ENCODE measurements at regions not wholly inside any gene's neighbourhood (a gene's known extent, or its start where the extent isn't known, plus 50 kb on each side); places are given as distances from the start of the nearest gene placed in this dataset.

- peaks cover 13% of the 10 kb centered on the region for H3K4me1 ChIP-seq (ENCODE audit: control insufficient read depth, insufficient read depth, low read length)
- no peak overlapping the region for H3K4me3 ChIP-seq (ENCODE audit: low read depth, low read length)
- H3K27me3 ChIP-seq (ENCODE audit: control insufficient read depth, insufficient read depth, low read length): no peaks in the 10 kb centered on the region
- H3K9ac ChIP-seq (ENCODE audit: low read depth, low read length): no peak overlapping the region
- no peaks in the 10 kb centered on the region for H3K9me3 ChIP-seq (ENCODE audit: control insufficient read depth, insufficient read depth, low read length)
- H3K36me3 ChIP-seq (ENCODE audit: control insufficient read depth, insufficient read depth, low read length): no peaks in the 10 kb centered on the region
Measured at GRCh38 chr9:7542126-7542525, 257.5 kb downstream of the DMAC1 start.

DNA sequence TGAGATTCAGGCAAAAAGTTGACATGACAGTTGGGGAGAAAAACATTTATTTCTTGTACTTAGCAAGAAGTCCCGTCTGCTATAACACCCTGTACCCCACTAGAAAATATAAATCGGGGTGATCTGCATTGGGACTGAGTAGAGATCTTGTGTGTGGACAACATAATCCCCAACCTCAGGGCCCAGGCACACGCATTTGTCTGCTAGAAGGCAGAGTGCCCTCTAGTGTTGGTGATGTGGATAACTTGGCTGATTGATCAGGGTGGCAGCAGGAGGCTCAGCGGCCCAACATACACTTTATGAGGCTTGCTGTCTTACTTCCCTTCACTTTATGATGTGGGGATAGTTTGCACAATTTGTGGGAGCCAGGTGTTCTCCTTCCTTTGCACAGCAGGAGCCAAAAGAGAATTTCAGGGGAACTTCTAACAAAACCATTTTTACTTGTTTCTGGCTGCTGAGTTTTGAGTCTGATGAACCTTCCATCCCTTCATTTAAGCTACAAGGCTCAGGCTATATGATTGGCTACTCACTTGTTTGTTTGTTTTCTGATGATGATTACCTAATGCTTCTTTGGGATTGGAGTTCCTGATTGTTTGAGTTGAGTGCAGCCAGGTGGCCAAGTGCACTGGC, 263.2 kb downstream of the DMAC1 start:
- Histone ChIP-seq H3K9me3 (ENCODE audit: control insufficient read depth, insufficient read depth, low read length) (no peaks in the 10 kb centered on the region), H3K4me1 (ENCODE audit: control insufficient read depth, insufficient read depth, low read length) (peaks cover 3% of the 10 kb centered on the region), H3K4me3 (ENCODE audit: low read depth, low read length) (no peak overlapping the region), H3K27me3 (ENCODE audit: control insufficient read depth, insufficient read depth, low read length) (no peaks in the 10 kb centered on the region), H3K36me3 (ENCODE audit: control insufficient read depth, insufficient read depth, low read length) (no peaks in the 10 kb centered on the region), H3K9ac (ENCODE audit: low read depth, low read length) (no peak overlapping the region)

DNA sequence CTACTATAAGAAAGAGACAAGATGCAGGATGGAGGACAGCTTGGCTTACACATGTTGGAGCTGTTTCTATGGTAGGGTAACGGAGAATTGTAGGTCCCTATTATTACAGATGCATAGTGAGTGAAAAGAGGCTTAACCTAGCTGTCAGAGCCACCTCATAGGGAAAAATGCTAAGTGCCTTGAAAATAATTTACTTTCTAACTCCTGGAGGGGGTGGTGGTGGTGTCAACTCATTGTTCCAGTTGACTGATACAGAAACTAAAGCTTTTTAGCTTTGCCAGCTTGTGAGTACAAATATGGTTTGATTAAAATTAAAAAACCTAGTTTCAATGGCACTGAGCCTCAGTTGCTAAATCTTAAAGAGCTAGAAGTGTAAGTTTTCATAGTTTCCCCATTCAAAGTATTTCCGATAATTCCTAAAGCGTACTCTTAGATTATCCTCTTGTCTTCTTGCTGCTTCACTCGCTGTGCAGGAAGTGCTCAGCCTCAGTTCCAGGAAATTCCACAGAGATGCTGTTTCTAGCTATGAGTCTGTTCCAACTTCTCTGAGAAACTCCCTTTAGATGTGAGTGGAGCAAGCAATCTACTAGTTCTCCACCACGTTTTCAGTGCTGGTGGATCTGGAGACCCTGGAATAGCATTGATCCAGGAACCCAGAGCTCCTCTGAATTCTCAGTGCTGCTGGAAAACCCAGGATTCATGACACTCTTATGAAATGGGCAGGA, 265.2 kb downstream of the DMAC1 start:
- no peak overlapping the region for H3K4me3 ChIP-seq (ENCODE audit: low read depth, low read length)
- H3K36me3 ChIP-seq (ENCODE audit: control insufficient read depth, insufficient read depth, low read length): no peaks in the 10 kb centered on the region
- peaks cover 3% of the 10 kb centered on the region for H3K4me1 ChIP-seq (ENCODE audit: control insufficient read depth, insufficient read depth, low read length)
- H3K9ac ChIP-seq (ENCODE audit: low read depth, low read length): no peak overlapping the region
- no peaks in the 10 kb centered on the region for H3K9me3 ChIP-seq (ENCODE audit: control insufficient read depth, insufficient read depth, low read length)
- H3K27me3 ChIP-seq (ENCODE audit: control insufficient read depth, insufficient read depth, low read length): no peaks in the 10 kb centered on the region

DNA sequence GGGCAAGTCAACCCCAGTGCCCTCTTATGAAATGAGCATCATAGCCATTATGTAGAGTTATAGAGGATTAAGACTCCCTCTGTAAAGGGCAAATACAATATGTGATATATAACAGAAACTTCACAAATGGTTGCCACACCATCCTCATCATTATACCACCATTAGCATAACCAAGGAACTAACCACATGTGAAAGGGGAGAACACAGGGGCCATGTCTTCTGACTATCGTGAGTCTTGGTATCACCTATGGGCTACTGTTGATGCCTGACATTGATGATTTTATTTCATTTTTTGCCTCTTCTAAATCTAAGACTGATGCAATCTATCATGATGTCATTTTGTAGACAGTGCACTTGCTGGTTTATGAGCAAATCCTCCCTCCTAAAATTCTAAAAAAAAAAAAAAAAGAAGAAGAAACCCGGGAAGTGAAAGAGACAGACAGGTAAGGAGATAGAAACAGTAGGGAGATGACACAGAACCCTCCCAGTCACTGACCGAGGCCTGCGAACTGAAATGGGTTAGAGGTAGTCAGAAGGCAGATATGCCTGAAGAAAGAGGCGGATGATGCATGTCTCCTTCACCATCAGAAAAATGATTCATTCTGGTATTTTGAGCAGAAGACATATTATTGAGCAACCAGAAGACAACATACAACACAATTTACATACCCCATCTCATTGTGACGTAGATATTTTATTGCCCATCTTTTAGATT, 266.0 kb downstream of the DMAC1 start:
- Histone ChIP-seq H3K4me3 (ENCODE audit: low read depth, low read length) (no peak overlapping the region), H3K9me3 (ENCODE audit: control insufficient read depth, insufficient read depth, low read length) (no peaks in the 10 kb centered on the region)

GRCh38 chr9:7523426-7524043, 276.0 kb downstream of the DMAC1 start:
- Histone ChIP-seq H3K36me3 (ENCODE audit: control insufficient read depth, insufficient read depth, low read length) (no peaks in the 10 kb centered on the region), H3K4me1 (ENCODE audit: control insufficient read depth, insufficient read depth, low read length) (no peaks in the 10 kb centered on the region), H3K27me3 (ENCODE audit: control insufficient read depth, insufficient read depth, low read length) (no peaks in the 10 kb centered on the region), H3K9ac (ENCODE audit: low read depth, low read length) (no peak overlapping the region), H3K9me3 (ENCODE audit: control insufficient read depth, insufficient read depth, low read length) (no peaks in the 10 kb centered on the region), H3K4me3 (ENCODE audit: low read depth, low read length) (no peak overlapping the region)

More for the DNA sequence above, 266.0 kb downstream of the DMAC1 start:
- Histone ChIP-seq H3K27me3 (ENCODE audit: control insufficient read depth, insufficient read depth, low read length) (no peaks in the 10 kb centered on the region), H3K4me1 (ENCODE audit: control insufficient read depth, insufficient read depth, low read length) (peaks cover 3% of the 10 kb centered on the region), H3K36me3 (ENCODE audit: control insufficient read depth, insufficient read depth, low read length) (no peaks in the 10 kb centered on the region), H3K9ac (ENCODE audit: low read depth, low read length) (no peak overlapping the region)

GRCh38 chr9:7520396-7520795, 279.2 kb downstream of the DMAC1 start:
- H3K36me3 ChIP-seq (ENCODE audit: control insufficient read depth, insufficient read depth, low read length): no peaks in the 10 kb centered on the region
- no peak overlapping the region for H3K4me3 ChIP-seq (ENCODE audit: low read depth, low read length)
- no peak overlapping the region for H3K9ac ChIP-seq (ENCODE audit: low read depth, low read length)
- no peaks in the 10 kb centered on the region for H3K9me3 ChIP-seq (ENCODE audit: control insufficient read depth, insufficient read depth, low read length)
- H3K4me1 ChIP-seq (ENCODE audit: control insufficient read depth, insufficient read depth, low read length): no peaks in the 10 kb centered on the region
- H3K27me3 ChIP-seq (ENCODE audit: control insufficient read depth, insufficient read depth, low read length): no peaks in the 10 kb centered on the region

DNA sequence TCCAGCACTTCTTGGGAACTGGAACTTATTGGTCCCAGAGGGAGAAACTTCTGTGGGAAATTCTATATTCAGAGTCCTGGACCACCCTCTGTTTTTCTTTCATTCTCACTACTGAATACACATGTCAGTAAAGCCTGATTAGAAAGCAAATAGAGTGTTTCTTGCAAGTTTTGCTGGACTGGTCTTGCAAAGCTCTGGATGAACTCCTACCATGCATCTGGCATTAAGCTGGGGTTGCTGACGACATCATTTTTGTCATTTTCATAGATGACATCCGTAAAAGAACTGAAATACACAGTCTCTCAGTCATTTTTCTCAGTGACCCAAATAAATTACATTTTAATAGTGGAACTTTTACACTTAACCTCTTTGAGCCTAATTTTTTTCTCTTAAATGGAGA, 283.2 kb downstream of the DMAC1 start:
- Histone ChIP-seq H3K9me3 (ENCODE audit: control insufficient read depth, insufficient read depth, low read length) (no peaks in the 10 kb centered on the region), H3K36me3 (ENCODE audit: control insufficient read depth, insufficient read depth, low read length) (no peaks in the 10 kb centered on the region), H3K27me3 (ENCODE audit: control insufficient read depth, insufficient read depth, low read length) (no peaks in the 10 kb centered on the region), H3K4me1 (ENCODE audit: control insufficient read depth, insufficient read depth, low read length) (no peaks in the 10 kb centered on the region), H3K4me3 (ENCODE audit: low read depth, low read length) (no peak overlapping the region), H3K9ac (ENCODE audit: low read depth, low read length) (no peak overlapping the region)

DNA sequence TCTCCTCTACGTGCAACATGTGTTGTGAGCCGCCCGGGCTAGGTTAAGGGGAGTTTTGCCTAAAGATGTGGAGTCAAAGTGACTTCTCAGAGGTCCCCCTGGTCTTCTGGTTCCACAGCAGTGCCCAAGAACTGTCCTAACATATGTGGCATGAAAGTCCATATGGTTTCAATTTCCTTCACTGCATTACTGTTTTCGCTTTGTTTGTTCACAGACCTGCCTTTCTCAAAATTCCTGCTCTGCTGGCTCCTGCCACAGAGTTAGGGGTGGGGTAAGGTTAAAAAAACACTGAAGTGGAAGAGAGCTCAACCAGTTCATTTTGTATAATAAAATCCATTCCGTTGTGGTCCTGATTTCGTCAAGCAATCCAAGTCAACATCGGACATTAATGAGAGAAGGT, 289.4 kb downstream of the DMAC1 start:
- H3K4me1 ChIP-seq (ENCODE audit: control insufficient read depth, insufficient read depth, low read length): no peaks in the 10 kb centered on the region
- no peak overlapping the region for H3K4me3 ChIP-seq (ENCODE audit: low read depth, low read length)
- no peak overlapping the region for H3K9ac ChIP-seq (ENCODE audit: low read depth, low read length)
- H3K27me3 ChIP-seq (ENCODE audit: control insufficient read depth, insufficient read depth, low read length): no peaks in the 10 kb centered on the region
- no peaks in the 10 kb centered on the region for H3K36me3 ChIP-seq (ENCODE audit: control insufficient read depth, insufficient read depth, low read length)
- no peaks in the 10 kb centered on the region for H3K9me3 ChIP-seq (ENCODE audit: control insufficient read depth, insufficient read depth, low read length)

- Histone ChIP-seq H3K4me3 (ENCODE audit: low read depth, low read length) (no peak overlapping the region), H3K4me1 (ENCODE audit: control insufficient read depth, insufficient read depth, low read length) (no peaks in the 10 kb centered on the region), H3K36me3 (ENCODE audit: control insufficient read depth, insufficient read depth, low read length) (no peaks in the 10 kb centered on the region), H3K27me3 (ENCODE audit: control insufficient read depth, insufficient read depth, low read length) (no peaks in the 10 kb centered on the region), H3K9me3 (ENCODE audit: control insufficient read depth, insufficient read depth, low read length) (no peaks in the 10 kb centered on the region), H3K9ac (ENCODE audit: low read depth, low read length) (no peak overlapping the region)
Measured at GRCh38 chr9:7509576-7510145, 289.9 kb downstream of the DMAC1 start.

DNA sequence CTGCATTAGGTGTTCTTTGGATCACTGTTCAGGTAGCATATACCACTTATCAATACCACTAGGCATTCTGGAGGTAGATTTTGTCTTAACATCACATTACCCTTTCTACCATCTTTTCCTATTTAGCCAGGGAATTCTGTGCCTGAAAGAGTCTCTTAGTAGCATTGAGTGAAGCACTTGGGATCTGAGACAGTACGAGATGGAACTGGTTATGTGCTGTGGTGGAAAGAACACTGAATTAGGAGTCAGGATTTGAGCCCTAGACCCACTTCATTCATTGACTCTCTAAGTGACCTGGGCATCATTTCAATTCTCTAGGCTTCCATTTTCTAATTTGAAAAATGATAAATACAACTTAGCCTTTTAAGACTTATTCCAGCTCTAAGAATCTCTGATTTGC, 291.1 kb downstream of the DMAC1 start:
- no peak overlapping the region for H3K4me3 ChIP-seq (ENCODE audit: low read depth, low read length)
- H3K9ac ChIP-seq (ENCODE audit: low read depth, low read length): no peak overlapping the region
- no peaks in the 10 kb centered on the region for H3K9me3 ChIP-seq (ENCODE audit: control insufficient read depth, insufficient read depth, low read length)
- no peaks in the 10 kb centered on the region for H3K36me3 ChIP-seq (ENCODE audit: control insufficient read depth, insufficient read depth, low read length)
- H3K27me3 ChIP-seq (ENCODE audit: control insufficient read depth, insufficient read depth, low read length): no peaks in the 10 kb centered on the region
- no peaks in the 10 kb centered on the region for H3K4me1 ChIP-seq (ENCODE audit: control insufficient read depth, insufficient read depth, low read length)

GRCh38 chr9:7507566-7508270, 291.9 kb downstream of the DMAC1 start:
- Histone ChIP-seq H3K4me3 (ENCODE audit: low read depth, low read length) (no peak overlapping the region), H3K9ac (ENCODE audit: low read depth, low read length) (no peak overlapping the region), H3K36me3 (ENCODE audit: control insufficient read depth, insufficient read depth, low read length) (no peaks in the 10 kb centered on the region), H3K27me3 (ENCODE audit: control insufficient read depth, insufficient read depth, low read length) (no peaks in the 10 kb centered on the region), H3K4me1 (ENCODE audit: control insufficient read depth, insufficient read depth, low read length) (no peaks in the 10 kb centered on the region), H3K9me3 (ENCODE audit: control insufficient read depth, insufficient read depth, low read length) (no peaks in the 10 kb centered on the region)

Measured in iPS-15b (cell line).